SK-N-DZ (cell line): ENCODE measurements at regions not wholly inside any gene's neighbourhood (a gene's known extent, or its start where the extent isn't known, plus 50 kb on each side); places are given as distances from the start of the nearest gene placed in this dataset.
"Not testable (repeated sequence)": the region's sequence is repeated elsewhere in the genome, so short reads cannot be mapped to it uniquely, and the experiment has no call there.

Experiments used
- DNase-seq: peaks from one replicate; pipeline ENCODE4 v3.0.0-alpha.2; 2015; ENCODE audit warnings: low spot score

DNA sequence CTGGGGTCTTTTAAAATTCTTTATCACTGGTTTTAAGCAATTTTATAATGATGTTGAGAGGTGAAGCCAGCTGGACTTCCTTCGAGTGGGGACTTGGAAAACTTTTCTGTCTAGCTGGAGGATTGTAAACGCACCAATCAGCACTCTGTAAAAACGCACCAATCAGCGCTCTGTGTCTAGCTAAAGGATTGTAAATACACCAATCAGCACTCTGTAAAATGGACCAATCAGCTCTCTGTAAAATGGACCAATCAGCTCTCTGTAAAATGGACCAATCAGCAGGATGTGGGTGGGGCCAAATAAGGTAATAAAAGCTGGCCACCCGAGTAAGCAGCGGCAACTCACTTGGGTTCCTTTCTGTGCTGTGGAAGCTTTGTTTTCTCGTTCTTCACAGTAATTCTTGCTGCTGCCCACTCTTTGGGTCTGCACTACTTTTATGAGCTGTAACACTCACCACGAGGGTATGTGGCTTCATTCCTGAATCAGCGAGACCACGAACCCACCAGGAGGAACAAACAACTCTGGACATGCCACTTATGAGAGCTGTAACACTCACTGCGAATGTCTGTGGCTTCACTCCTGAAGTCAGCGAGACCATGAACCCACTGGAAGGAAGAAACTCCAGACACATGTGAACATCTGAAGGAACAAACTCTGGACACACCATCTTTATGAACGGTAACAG, 462.6 kb downstream of the GUCY1A2 start:
- not testable (repeated sequence) for DNase-seq

DNA sequence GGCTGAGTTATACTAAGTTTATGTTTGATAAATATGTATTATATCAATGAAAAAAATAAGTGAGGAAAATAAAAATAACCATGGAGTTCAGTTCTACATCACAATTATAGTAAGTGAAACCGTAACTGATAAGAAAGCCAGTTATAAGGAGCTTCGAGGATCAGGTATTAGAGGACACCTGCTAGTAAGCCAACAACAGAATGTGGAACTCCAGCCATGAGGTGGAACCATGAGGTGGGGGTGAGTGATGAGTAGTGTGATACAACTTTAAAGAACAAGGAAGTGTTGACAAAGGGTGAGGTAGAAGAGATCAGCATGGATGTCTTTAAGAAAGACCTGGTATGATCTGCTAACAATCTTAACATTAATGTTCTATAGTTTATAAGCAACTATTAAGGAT, 452.9 kb downstream of the GUCY1A2 start:
- no peak for DNase-seq

DNA sequence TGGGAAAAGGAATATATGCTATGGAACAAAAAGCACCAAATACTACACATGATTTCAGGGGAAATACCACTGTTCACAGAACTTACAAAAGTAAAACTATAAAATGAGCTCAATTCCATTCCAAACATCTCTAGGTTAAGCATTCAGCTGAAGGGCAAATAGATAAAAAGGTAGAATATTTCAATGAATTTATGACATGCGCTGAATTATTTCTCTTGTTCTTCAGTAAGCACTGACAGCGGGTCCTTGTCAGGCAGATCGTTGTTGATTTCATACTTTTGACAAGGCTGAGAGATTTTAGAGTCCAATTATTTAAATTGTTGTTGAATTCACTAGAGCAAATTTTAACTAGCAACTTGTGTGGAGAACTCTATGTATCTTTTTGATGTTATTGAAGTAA, 449.6 kb downstream of the GUCY1A2 start:
- DNase-seq, result no peak

DNA sequence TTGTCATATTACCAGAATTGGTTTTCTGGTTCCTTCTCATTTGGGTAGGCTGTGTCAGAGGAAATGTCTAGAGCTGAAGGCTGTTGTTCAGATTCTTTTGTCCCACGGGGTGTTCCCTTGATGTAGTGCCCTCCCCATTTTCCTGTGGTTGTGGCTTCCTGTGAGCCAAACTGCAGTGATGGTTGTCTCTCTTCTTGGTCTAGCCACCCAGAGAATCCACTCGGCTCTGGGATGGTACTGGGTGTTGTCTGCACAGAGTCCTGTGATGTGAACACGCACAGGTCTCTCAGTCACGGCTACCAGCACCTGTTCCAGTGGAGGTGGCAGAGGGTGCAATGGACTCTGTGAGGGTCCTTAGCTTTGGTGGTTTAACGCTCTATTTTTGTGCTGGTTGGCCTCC, 440.9 kb downstream of the GUCY1A2 start:
- DNase-seq, result not testable (repeated sequence)

DNA sequence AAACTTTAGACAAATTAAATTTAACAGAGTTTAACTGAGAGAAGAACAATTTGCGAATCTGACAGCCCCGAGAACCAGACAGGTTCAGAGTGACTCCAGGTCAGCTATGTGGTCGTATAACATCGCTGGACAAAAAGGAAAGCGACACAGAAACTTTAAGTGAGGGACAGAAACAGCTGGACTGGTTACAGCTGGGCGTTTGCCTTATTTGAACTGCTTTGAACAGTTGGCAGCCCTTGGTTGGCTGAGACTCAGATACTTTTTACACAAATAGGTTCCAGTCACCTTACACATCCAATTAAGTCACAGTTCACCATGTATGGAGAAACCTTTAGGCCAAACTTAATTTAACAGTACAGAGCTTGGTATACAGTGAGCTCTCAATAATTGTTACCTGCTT, 436.9 kb downstream of the GUCY1A2 start:
- DNase-seq, result no peak

DNA sequence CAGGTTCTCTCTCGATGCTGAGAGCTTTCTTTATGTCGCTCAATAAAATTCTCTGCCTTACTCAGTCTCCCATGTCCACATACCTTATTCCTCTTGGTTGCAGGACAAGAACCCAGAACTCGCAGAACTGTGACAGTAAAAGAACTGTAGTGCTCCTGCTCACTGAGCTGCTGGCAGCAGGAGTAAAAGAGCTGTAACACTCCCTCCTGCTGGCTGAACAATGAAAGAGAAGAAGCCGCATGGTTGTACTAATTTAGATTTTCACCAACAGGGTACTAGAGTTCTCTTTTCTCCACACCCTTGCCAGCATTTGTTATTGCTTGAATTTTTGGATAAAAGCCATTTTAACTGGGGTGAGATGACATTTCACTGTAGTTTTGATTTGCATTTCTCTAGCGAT, 433.2 kb downstream of the GUCY1A2 start:
- peak; percentile 1 for DNase-seq

DNA sequence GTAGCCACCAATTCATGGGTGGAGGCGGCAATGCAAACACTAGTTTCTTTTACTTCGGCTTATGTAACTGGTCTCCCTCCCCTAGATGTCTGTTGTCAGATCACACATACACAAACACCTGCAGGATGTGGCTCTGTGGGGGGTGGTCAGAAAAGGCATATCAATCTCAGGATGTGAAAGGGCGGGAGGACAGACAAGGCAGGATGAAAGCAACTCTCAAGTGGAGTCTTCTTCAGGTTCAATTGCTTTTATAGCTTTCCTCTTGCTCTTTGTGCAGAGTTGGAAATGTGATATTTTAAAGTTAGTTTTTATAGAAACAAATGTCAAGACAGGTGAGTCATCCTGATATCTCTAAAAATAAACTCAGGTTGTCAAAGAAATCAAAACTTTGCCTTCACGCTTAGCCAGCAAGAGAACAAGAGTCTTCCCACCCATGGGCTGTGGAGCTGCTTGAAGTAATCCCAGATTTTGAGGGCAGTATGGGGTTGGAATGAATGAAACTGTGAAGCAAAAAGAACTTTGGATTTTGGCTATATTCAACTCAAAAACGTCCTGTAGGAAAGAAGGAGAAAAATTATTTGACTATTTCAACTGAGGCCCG, 423.4 kb downstream of the GUCY1A2 start:
- DNase-seq, result no peak

DNA sequence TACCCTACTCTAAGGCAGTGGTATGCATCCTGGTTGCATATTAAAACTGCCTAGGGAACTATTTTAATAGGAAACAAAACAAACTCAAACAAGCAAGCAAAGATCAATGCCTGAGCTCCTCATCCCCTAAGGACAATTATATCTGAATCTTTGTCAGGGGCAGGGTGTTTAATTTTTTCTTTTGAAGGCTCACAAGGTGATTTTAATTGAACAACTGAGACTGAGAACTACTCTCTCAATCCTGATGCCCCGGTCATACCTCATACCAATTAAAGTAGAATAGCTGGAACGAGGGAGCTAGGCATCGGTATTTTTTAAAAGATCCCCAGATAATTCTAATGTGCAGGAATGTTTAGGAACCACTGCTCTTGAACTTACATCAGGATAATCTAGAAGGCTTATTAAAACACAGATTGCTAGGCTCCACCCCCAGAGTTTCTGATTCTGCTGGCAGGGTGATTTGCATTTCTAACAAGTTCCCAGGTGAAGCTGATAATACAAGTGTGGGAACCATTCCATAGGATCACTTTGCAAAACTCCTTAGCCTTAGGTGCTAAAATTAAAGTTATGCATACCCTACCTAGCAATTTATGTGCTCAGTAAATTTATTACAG, 416.5 kb downstream of the GUCY1A2 start:
- no peak for DNase-seq

DNA sequence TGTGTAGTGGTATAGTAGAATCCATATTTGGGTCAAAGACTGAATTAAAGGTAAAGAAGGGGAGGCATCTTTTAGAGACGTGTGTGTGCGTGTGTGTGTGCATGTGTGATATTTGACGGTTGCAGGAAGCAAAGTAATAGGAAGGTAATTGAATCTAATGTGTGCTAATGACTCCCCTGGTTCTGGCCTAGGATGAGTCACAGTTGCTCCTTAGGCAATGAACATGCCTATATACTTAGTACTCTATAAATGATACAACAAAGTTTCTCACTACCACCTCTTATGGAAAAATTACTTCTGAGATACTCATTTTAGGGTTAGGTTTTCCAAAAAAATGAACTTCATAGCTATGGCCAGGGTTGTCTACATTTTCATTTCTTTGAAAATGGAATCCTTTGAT, 409.6 kb downstream of the GUCY1A2 start:
- no peak for DNase-seq

DNA sequence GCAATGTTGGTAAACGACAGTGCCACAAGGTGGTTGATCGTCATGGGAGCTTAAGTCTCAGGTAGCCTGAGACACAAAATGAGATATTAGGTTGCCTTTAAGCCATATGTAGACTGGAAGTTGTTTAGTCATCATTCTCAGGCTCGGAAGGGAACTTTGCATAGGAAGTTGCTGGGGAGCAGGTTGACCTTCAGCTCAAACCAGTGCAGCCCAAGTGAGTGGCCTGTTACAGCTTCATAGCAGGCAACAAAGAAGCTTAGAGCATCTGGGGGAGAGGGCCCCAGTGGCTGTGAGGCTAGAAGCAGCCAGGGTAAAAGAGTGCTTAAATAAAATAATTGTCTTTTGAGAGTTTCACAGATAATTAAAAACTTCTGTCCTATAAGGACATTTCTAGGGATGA, 404.0 kb downstream of the GUCY1A2 start:
- no peak for DNase-seq

DNA sequence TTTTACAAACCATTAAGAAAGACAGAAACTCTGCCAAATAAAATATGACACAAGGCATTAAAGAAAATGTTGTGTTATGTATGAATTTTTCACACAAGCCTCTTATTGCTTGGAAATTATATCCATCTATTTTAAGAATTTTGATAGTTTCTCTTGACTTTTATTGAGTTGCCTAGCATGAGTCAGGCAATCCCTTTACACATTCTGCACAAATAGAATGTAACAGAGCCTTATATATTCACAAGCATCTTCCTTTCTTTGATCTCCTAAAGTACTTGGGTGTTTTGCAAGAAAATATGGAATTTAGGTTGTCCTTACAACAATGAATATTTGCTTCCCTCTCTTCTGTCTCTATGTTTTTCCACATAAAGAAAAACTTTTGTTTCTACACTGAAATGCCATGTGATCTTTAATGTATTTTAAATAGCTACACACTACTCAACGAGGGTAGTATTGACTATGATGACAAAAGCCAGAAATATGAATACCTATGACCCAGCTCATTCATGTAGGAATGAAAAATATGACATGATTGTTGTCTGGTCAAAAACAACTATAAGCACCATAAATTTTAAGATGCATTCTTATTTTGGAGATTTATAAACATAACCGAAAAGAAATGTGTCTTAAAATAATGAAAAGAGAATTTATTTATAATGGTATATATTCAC, 398.8 kb downstream of the GUCY1A2 start:
- DNase-seq, result no peak

DNA sequence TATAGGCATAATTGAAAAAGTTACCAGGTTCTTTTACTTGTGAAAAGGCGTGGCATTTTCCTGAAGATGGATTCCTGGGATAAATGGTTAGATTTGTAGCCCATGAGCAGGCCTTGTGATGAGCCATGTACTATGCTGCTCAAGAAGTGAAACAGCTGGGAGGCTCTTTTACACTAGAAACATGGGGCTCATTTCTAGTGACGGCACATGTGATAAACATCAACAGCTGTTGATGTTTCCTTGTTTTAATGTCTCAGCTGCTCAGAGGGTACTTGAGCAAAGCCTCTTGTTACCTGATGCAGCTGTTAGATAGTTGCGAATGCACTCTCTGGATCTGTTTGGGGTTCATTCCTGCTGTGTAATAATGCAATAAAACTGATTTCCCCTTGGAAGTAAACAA, 396.8 kb downstream of the GUCY1A2 start:
- DNase-seq, result no peak
